Stimulated activated effector memory CD8-positive, alpha-beta T cell treated with anti-CD3 and anti-CD28 coated beads, Interleukin-12 subunit alpha, Interleukin-12 subunit beta, amount 100 ng/mL, for 72 hours (primary cell): ENCODE measurements at regions not wholly inside any gene's neighbourhood (a gene's known extent, or its start where the extent isn't known, plus 50 kb on each side); places are given as distances from the start of the nearest gene placed in this dataset.
A peak's percentile ranks its signal among the peaks of the same experiment; 100 is the strongest.

ENCODE experiments used
- ATAC-seq: fragments of 150-1000 bp; cut with Tn5 transposase; 2 replicates; pipeline ENCODE4 v1.10.0; 2021
- DNase-seq, 2 donors: peaks; one replicate each; pipeline ENCODE4 v3.0.0; 2021 to 2022; ENCODE audit warnings: low spot score in 2 of 2
- H3K27ac Mint-ChIP-seq: one replicate; pipeline ENCODE4 v1.8.0; 2022; ENCODE audit warnings: mild to moderate bottlenecking, mixed read lengths
- H3K36me3 Mint-ChIP-seq: one replicate; pipeline ENCODE4 v1.8.0; 2022; ENCODE audit warnings: mild to moderate bottlenecking, mixed read lengths
- H3K4me1 Mint-ChIP-seq: one replicate; pipeline ENCODE4 v1.8.0; 2022; ENCODE audit warnings: mixed read lengths
- H3K4me3 Mint-ChIP-seq: one replicate; pipeline ENCODE4 v1.8.0; 2022; ENCODE audit warnings: mild to moderate bottlenecking, mixed read lengths
- H3K9me3 Mint-ChIP-seq: one replicate; pipeline ENCODE4 v1.8.0; 2022; ENCODE audit warnings: mixed read lengths

DNA sequence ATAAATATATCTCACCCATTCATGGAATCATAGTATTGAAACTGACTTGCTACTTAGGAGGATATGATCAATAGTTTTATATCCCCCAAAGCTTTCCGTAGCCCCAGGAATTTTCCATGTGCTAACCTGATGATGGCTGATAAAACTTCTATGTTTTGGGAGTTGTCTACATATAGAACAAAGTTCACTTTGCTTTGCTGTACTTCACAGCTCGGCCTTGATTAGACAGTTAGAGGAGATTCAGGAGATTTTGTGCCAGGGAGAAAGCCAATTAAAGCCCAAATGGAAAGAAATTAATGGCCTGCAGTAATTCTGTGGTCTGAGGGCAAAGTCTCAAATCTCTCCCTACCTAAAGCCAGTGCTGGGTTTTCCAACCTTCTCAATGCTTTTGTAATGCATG lies 114.9 kb upstream of the SLC34A2 start:
- H3K27ac Mint-ChIP-seq, result no peak overlapping the region
- H3K4me3 Mint-ChIP-seq, result no peak overlapping the region
- no peaks in the 10 kb centered on the region for H3K36me3 Mint-ChIP-seq

DNA sequence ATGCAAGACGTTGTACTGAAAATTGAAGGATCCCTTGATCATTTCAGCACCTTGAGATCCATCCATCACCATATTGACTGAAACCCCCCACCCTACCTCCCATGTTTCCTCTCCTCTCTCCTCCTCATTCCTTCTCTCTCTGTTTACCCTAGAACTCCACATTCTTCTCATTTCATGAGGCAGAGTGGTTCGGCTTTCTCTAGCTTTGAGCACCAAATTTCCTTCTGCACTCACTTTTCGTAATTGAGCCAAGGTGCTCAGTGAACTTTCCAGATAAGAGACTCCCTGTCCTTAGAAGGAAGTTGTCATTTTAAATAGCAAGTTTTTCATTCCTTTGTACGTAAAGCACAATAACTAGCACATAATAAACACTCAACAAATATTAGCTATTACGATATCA lies 108.3 kb upstream of the SLC34A2 start:
- DNase-seq, result no peak
- H3K27ac Mint-ChIP-seq, result no peak overlapping the region
- H3K4me3 Mint-ChIP-seq, result no peak overlapping the region
- ATAC-seq, result no peak
- H3K9me3 Mint-ChIP-seq, result no peaks in the 10 kb centered on the region
- no peaks in the 10 kb centered on the region for H3K36me3 Mint-ChIP-seq
- no peaks in the 10 kb centered on the region for H3K4me1 Mint-ChIP-seq

More for the DNA sequence above, 114.9 kb upstream of the SLC34A2 start:
- ATAC-seq (no peak), DNase-seq (no peak)
- H3K9me3 Mint-ChIP-seq, result no peaks in the 10 kb centered on the region
- no peaks in the 10 kb centered on the region for H3K4me1 Mint-ChIP-seq

GRCh38 chr4:25549413-25549812 lies 106.2 kb upstream of the SLC34A2 start:
- no peaks in the 10 kb centered on the region for H3K36me3 Mint-ChIP-seq
- H3K27ac Mint-ChIP-seq, result no peak overlapping the region
- ATAC-seq (no peak), DNase-seq (no peak)
- no peaks in the 10 kb centered on the region for H3K4me1 Mint-ChIP-seq
- no peaks in the 10 kb centered on the region for H3K9me3 Mint-ChIP-seq
- H3K4me3 Mint-ChIP-seq, result no peak overlapping the region

- no peaks in the 10 kb centered on the region for H3K9me3 Mint-ChIP-seq
- no peaks in the 10 kb centered on the region for H3K4me1 Mint-ChIP-seq
- H3K4me3 Mint-ChIP-seq, result no peak overlapping the region
- ATAC-seq (no peak), DNase-seq (no peak)
- H3K27ac Mint-ChIP-seq, result no peak overlapping the region
- H3K36me3 Mint-ChIP-seq, result no peaks in the 10 kb centered on the region
These were observed 105.1 kb upstream of the SLC34A2 start for GRCh38 chr4:25550376-25551030.

DNA sequence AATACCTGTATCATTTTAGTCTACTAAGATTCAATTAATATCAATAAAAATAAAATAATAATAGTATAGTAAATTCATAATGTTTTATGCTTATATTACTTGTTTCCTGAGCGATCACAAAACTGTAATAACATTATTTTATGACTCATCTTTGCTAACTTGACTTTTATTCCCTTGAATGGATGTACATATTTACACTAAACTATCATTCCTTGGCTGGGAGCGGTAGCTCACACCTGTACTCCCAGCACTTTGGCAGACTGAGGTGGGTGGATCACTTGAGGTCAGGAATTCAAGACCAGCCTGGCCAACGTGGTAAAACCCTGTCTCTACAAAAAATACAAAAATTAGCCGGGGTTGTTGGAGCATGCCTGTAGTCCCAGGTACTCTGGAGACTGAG lies 104.0 kb upstream of the SLC34A2 start:
- Mint-ChIP-seq H3K4me1 (no peaks in the 10 kb centered on the region), H3K36me3 (no peaks in the 10 kb centered on the region), H3K27ac (no peak overlapping the region), H3K9me3 (no peaks in the 10 kb centered on the region), H3K4me3 (no peak overlapping the region)
- ATAC-seq (no peak), DNase-seq (no peak)

DNA sequence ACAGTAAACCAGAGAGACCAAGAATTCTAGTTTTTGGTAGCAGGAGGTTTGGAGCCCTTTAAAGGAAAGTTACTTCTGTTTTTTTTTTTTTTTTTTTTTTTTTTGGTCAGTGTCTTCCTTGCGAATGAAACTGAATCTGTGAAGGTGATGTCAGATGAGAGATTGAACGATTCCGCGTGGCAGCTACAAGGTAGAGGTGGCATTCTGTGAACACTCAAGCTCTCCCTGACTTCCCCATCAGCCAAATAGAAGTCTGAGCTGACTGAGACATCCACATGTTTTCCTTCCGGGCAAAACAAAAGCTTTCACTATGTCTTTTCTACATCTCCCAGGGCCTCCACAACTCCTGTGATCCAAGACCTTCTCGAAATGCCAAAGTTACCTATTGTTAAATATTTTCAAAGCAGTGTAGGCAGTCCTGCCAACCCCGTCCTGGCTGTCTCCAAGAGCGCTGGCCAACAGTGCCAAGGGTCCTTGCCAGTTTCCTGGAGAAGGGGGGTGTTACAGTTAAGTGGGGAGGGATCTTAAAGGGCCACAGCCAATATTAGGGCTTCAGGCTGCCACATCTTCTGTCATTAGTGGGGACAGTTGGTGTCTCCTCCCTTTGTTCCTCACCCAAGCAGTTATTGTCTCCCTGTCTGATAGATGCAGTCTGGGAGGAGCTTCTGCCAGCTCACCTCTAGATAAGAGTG lies 102.9 kb upstream of the SLC34A2 start:
- no peak for DNase-seq

GRCh38 chr4:25559508-25559907 lies 96.1 kb upstream of the SLC34A2 start:
- no peaks in the 10 kb centered on the region for H3K36me3 Mint-ChIP-seq
- ATAC-seq (no peak), DNase-seq (no peak)
- no peak overlapping the region for H3K27ac Mint-ChIP-seq
- H3K4me3 Mint-ChIP-seq, result no peak overlapping the region
- H3K9me3 Mint-ChIP-seq, result no peaks in the 10 kb centered on the region
- no peaks in the 10 kb centered on the region for H3K4me1 Mint-ChIP-seq

More for the DNA sequence above, 102.9 kb upstream of the SLC34A2 start:
- Mint-ChIP-seq H3K36me3 (no peaks in the 10 kb centered on the region), H3K9me3 (no peaks in the 10 kb centered on the region), H3K4me3 (no peak overlapping the region), H3K27ac (no peak overlapping the region), H3K4me1 (no peaks in the 10 kb centered on the region)
- peak; percentile 26 for ATAC-seq

GRCh38 chr4:25560605-25561004 lies 95.0 kb upstream of the SLC34A2 start:
- Mint-ChIP-seq H3K4me1 (no peaks in the 10 kb centered on the region), H3K4me3 (no peak overlapping the region), H3K9me3 (no peaks in the 10 kb centered on the region), H3K36me3 (no peaks in the 10 kb centered on the region), H3K27ac (no peak overlapping the region)
- DNase-seq, result no peak
- ATAC-seq, result no peak

- Mint-ChIP-seq H3K27ac (no peak overlapping the region), H3K4me1 (no peaks in the 10 kb centered on the region), H3K9me3 (no peaks in the 10 kb centered on the region), H3K36me3 (no peaks in the 10 kb centered on the region), H3K4me3 (no peak overlapping the region)
- DNase-seq (no peak), ATAC-seq (no peak)
These were observed 92.5 kb upstream of the SLC34A2 start for GRCh38 chr4:25563071-25563564.

GRCh38 chr4:25564836-25565235 lies 90.8 kb upstream of the SLC34A2 start:
- no peak for ATAC-seq
- H3K4me1 Mint-ChIP-seq, result no peaks in the 10 kb centered on the region
- no peak overlapping the region for H3K27ac Mint-ChIP-seq
- H3K9me3 Mint-ChIP-seq, result no peaks in the 10 kb centered on the region
- H3K4me3 Mint-ChIP-seq, result no peak overlapping the region
- no peaks in the 10 kb centered on the region for H3K36me3 Mint-ChIP-seq
- no peak for DNase-seq

- H3K9me3 Mint-ChIP-seq, result no peaks in the 10 kb centered on the region
- H3K27ac Mint-ChIP-seq, result no peak overlapping the region
- DNase-seq, result no peak
- H3K36me3 Mint-ChIP-seq, result no peaks in the 10 kb centered on the region
- no peak for ATAC-seq
- H3K4me1 Mint-ChIP-seq, result no peaks in the 10 kb centered on the region
- H3K4me3 Mint-ChIP-seq, result no peak overlapping the region
These were observed 88.4 kb upstream of the SLC34A2 start for GRCh38 chr4:25567253-25567652.

DNA sequence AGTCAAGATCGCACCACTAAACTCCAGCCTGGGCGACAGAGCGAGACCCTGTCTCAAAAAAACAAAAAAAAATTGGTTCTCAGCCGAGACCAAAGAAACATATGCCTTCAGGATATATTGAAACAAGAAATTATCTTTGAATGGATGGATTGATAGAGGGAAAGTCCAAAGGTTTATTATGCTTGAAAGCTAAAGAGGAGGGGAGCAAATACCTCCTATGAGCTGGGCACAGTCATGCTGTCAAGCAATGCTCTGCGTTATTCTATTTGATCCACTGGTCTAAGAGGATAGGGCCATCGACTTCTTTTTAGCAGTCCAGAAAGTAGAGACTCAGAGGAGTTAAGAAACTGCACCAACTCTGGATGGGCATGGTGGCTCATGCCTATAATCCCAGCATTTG lies 85.9 kb upstream of the SLC34A2 start:
- H3K9me3 Mint-ChIP-seq, result no peaks in the 10 kb centered on the region
- ATAC-seq (no peak), DNase-seq (no peak)
- H3K27ac Mint-ChIP-seq, result no peak overlapping the region
- no peak overlapping the region for H3K4me3 Mint-ChIP-seq
- H3K36me3 Mint-ChIP-seq, result no peaks in the 10 kb centered on the region
- H3K4me1 Mint-ChIP-seq, result no peaks in the 10 kb centered on the region

GRCh38 chr4:25575611-25576010 lies 80.0 kb upstream of the SLC34A2 start:
- Mint-ChIP-seq H3K36me3 (no peaks in the 10 kb centered on the region), H3K4me3 (no peak overlapping the region), H3K4me1 (no peaks in the 10 kb centered on the region), H3K27ac (no peak overlapping the region), H3K9me3 (no peaks in the 10 kb centered on the region)
- no peak for DNase-seq
- no peak for ATAC-seq

DNA sequence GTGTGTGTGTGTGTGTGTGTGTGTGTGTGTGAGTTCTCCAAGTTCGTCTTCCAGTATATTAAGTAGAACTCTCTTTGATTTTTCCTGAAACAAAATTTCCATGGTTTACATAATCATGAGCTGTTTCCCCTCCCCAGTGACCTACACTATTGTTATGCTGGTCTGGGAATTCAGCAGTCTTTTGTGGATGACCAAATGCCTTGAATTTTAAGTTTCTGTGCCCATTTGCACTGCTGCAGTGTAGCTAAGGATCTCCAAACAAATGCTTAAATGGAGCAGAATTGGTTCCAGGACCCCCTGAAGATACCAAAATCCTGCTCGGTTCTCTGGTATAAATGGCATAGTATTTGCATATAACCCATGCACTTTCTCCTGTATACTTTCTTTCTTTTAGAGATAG lies 77.2 kb upstream of the SLC34A2 start:
- no peaks in the 10 kb centered on the region for H3K9me3 Mint-ChIP-seq
- no peaks in the 10 kb centered on the region for H3K36me3 Mint-ChIP-seq
- H3K27ac Mint-ChIP-seq, result no peak overlapping the region
- no peaks in the 10 kb centered on the region for H3K4me1 Mint-ChIP-seq
- DNase-seq (no peak), ATAC-seq (no peak)
- no peak overlapping the region for H3K4me3 Mint-ChIP-seq

- Mint-ChIP-seq H3K9me3 (no peaks in the 10 kb centered on the region), H3K36me3 (no peaks in the 10 kb centered on the region), H3K27ac (no peak overlapping the region), H3K4me1 (no peaks in the 10 kb centered on the region), H3K4me3 (no peak overlapping the region)
- DNase-seq, result no peak
- ATAC-seq, result peak; percentile 13
These were observed 74.8 kb upstream of the SLC34A2 start for GRCh38 chr4:25580633-25581467.
